Upper lobe of left lung (tissue), 4 donors: ENCODE measurements at regions not wholly inside any gene's neighbourhood (a gene's known extent, or its start where the extent isn't known, plus 50 kb on each side); places are given as distances from the start of the nearest gene placed in this dataset.

Source experiments
- EP300 ChIP-seq, 4 donors: sonication (generic); formaldehyde crosslinking; IDR thresholded peaks; one replicate each; pipeline ENCODE4 v1.5.1; 2017; ENCODE audit warnings: antibody characterized with exemption in 4 of 4, control low read depth in 2 of 4
- POLR2A ChIP-seq, 4 donors: fragments of 450-650 bp; IDR thresholded peaks; one replicate each; pipeline ENCODE4 v1.5.1; 2016 to 2017; ENCODE audit warnings: antibody characterized with exemption in 4 of 4, mild to moderate bottlenecking in 2 of 4
- POLR2AphosphoS5 ChIP-seq, 2 donors: sonication (generic); formaldehyde crosslinking; IDR thresholded peaks; one replicate each; pipeline ENCODE4 v1.5.1; 2017; ENCODE audit warnings: antibody characterized with exemption in 2 of 2
- TF ChIP-seq, protein P1 (sequence below), 6 experiments: fragments of 450-650 bp in 4 of 6; fragments of 200-600 bp in 2 of 6; sonication (generic) in 2 of 6; IDR thresholded peaks; one replicate each; pipeline ENCODE4 v1.5.1; 2016 to 2019; ENCODE audit warnings: antibody characterized with exemption in 6 of 6

DNA sequence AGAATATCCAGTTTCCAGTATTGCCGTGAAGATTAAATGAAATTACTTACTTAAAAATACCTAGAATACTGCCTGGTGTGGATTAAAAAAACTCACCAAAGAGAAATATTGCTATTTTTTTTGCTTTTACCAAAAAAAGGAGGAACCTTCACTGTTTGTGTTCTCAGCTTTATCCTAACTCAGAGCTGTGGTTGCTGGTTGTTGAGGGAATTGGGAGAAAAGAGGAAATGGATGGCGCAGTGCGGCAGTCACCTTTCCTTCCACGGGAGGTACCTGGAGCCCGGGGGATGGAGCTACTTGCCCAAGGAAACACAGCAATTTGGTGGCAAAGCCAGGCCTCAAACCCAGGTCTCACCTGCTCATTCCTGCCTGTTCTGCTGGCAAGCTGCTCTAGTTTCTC lies 270.3 kb downstream of the RPLP1 start:
- TF ChIP-seq, protein P1, sequence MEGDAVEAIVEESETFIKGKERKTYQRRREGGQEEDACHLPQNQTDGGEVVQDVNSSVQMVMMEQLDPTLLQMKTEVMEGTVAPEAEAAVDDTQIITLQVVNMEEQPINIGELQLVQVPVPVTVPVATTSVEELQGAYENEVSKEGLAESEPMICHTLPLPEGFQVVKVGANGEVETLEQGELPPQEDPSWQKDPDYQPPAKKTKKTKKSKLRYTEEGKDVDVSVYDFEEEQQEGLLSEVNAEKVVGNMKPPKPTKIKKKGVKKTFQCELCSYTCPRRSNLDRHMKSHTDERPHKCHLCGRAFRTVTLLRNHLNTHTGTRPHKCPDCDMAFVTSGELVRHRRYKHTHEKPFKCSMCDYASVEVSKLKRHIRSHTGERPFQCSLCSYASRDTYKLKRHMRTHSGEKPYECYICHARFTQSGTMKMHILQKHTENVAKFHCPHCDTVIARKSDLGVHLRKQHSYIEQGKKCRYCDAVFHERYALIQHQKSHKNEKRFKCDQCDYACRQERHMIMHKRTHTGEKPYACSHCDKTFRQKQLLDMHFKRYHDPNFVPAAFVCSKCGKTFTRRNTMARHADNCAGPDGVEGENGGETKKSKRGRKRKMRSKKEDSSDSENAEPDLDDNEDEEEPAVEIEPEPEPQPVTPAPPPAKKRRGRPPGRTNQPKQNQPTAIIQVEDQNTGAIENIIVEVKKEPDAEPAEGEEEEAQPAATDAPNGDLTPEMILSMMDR (IDR thresholded peaks at IDR 0.05), result no peak
- TF ChIP-seq EP300 (IDR thresholded peaks at IDR 0.05), result no peak
- TF ChIP-seq POLR2AphosphoS5 (IDR thresholded peaks at IDR 0.05), result no peak
- TF ChIP-seq POLR2A (IDR thresholded peaks at IDR 0.05), result no peak
